GM13976 (cell line): ENCODE measurements at regions not wholly inside any gene's neighbourhood (a gene's known extent, or its start where the extent isn't known, plus 50 kb on each side); places are given as distances from the start of the nearest gene placed in this dataset.

ENCODE experiments used
- DNase-seq: peaks from one replicate; pipeline ENCODE4 v3.0.0; 2012; ENCODE audit warnings: low spot score
- in situ Hi-C: fragments of 300-500 bp; cut with MboI; formaldehyde crosslinking; loops from one replicate; pipeline ENCODE4 v1.12.0; 2022; ENCODE audit warnings: low sequenced_read_pairs, mixed read lengths, inconsistent platforms; ENCODE audit not compliant: unreplicated experiment
- TF ChIP-seq, protein P1 (sequence below): IDR thresholded peaks from 2 replicates; pipeline ENCODE4 v1.5.1; 2012; ENCODE audit warnings: borderline replicate concordance, mild to moderate bottlenecking; ENCODE audit not compliant: insufficient read depth; ENCODE audit errors: extremely low read depth, missing control alignments, control extremely low read depth

DNA sequence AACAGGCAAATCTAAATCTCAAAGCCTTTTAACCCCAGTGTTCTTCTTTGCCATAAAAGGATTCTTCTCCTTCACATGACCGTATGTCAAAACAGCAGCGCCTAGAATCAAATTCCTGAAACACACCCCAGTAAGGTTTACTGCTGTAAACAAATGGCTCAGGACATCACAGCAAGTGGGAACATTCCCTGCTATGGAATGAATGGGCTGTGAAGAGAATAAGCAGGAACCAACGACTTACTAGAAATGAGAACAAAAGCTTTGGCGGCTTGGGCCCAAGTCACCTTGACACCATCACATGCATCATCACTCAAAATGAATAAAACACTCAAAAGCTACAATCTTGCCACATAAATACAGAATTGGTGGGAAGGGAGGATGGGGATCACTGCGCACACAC, 80.4 kb upstream of the SPATA13 start:
- TF ChIP-seq, protein P1, sequence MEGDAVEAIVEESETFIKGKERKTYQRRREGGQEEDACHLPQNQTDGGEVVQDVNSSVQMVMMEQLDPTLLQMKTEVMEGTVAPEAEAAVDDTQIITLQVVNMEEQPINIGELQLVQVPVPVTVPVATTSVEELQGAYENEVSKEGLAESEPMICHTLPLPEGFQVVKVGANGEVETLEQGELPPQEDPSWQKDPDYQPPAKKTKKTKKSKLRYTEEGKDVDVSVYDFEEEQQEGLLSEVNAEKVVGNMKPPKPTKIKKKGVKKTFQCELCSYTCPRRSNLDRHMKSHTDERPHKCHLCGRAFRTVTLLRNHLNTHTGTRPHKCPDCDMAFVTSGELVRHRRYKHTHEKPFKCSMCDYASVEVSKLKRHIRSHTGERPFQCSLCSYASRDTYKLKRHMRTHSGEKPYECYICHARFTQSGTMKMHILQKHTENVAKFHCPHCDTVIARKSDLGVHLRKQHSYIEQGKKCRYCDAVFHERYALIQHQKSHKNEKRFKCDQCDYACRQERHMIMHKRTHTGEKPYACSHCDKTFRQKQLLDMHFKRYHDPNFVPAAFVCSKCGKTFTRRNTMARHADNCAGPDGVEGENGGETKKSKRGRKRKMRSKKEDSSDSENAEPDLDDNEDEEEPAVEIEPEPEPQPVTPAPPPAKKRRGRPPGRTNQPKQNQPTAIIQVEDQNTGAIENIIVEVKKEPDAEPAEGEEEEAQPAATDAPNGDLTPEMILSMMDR = no peak
- in situ Hi-C loops = no loop called here
- no peak for DNase-seq

DNA sequence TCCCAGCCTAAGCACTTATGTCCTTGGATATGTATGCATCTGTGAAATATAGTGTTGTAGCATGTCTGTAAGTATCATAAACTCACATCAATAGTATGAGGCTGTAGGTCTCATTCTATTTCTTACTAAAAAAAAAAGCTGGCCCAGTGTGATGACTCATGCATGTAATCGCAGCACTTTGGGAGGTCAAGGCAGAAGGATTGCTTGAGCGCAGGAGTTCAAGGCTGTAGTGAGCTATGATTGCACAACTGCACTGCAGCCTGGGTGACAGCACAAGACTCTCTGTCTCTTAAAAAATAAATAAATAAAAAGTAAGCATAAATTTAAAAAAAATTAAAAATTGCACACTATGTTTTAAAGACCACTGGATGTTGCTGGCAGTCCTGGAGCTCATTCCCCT, 79.1 kb upstream of the SPATA13 start:
- no peak for DNase-seq
- TF ChIP-seq, protein P1 = no peak
- in situ Hi-C loops = no loop called here

DNA sequence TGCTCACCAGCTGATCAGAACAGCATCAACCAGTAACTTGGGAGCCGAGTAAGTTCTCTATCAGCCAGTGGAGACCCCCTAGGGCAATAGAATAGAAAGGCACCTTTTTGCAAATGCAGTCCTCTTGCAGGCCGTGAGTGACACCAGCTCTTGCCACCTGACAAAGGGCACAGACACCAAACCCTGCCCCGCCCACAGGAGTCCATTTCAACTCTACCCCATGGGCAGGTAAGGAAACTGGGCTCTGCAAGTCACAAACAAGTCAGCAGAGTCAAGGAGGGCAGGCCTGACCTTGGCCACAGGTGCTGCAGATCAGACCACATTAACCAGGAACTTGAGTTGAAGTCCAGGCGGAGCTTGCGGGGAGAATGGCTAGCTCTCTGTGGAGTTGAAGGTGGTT, 77.4 kb upstream of the SPATA13 start:
- no peak for DNase-seq
- TF ChIP-seq, protein P1 = no peak
- in situ Hi-C loops = no loop called here

DNA sequence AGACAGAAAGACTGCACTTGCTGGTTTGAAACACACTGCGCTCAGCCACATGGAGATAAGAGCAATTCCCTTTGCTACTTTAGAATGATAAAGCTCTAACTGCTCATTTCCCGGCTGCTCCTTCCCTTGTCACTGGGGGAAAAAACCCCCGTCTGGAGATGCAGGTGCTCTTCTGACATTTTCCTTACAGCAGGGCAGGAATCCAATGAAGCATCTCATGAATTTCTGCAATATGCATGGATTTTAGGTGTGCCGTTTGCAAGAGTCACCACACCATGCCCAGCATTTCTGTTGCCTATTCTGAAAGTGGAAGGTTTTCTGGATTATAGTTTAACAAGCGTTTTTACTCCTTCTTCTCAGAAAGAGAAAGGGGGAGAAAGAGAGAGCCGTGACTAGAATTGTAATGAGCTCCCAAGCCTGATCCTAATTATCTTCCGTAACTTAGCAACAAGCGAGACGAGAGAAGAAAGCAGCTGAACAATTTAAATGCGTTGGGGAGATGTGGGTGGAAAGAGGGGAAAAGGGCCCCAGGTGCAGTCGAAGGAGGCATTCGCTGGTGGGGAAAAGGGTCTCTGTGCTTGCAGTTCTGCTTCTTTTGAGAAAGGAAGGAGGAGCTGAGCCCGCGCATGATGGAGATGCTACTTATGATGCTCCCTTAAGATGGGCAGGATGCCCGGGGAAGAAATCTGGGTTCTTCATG, 76.6 kb upstream of the SPATA13 start:
- in situ Hi-C loops = no loop called here
- TF ChIP-seq, protein P1 = no peak

DNA sequence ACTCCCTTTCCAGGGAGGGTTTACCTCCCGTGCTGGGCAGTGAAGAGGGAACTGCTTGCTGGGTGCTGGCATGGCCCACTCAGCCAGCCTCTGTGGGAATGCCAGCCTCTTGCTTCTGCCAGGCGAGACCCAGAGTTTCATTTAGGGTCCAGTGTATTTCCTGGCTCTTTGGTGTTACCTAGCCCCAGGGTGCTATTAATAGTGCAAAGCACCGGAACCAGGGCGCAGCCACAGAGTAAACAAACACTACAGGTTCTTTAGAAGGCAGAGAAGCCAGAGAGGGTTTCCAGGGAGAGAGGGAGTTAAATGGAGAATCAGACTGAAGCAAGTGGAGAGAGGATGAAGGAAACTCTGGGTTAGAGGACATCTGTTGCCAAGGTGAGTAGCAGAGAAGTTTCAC, 74.9 kb upstream of the SPATA13 start:
- DNase-seq = no peak
- in situ Hi-C loops = no loop called here
- TF ChIP-seq, protein P1 = no peak

More for the DNA sequence above, 76.6 kb upstream of the SPATA13 start:
- DNase-seq = no peak

DNA sequence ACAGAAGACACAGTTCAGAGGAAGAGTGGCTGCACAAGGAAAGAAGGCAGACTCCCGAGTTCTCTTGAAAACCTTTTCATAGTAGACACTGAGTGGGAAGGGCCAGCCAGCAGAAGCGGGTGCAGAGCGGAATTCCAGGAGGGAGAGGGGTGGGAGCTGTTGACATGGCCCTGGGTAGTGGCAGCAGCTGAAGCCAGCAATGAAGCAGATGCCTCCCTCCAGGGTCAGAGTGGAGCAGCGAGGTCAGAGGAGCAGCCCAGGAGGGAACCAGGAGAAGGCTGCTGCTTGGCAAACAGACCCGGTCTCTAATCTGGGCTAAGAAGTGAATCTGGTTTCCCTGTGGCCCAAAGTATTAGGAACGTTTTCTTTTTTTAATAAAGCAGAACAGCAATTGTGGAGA, 73.9 kb upstream of the SPATA13 start:
- no peak for DNase-seq
- TF ChIP-seq, protein P1 = no peak
- in situ Hi-C loops = no loop called here
